Kidney tubule cell (primary cell): ENCODE measurements at regions not wholly inside any gene's neighbourhood (a gene's known extent, or its start where the extent isn't known, plus 50 kb on each side); places are given as distances from the start of the nearest gene placed in this dataset.
A peak's percentile ranks its signal among the peaks of the same experiment; 100 is the strongest.
"Not testable (repeated sequence)": the region's sequence is repeated elsewhere in the genome, so short reads cannot be mapped to it uniquely, and the experiment has no call there.

Experiments
- DNase-seq: peaks from one replicate; pipeline ENCODE4 v3.0.0-alpha.2; 2018; ENCODE audit warnings: low spot score

GRCh38 chr10:48102410-48103146 lies 103.0 kb upstream of the FAM25C start:
- not testable (repeated sequence) for DNase-seq

GRCh38 chr10:48098854-48099253 lies 99.3 kb upstream of the FAM25C start:
- peak; percentile 24 for DNase-seq

GRCh38 chr10:48090706-48091105 lies 91.1 kb upstream of the FAM25C start:
- DNase-seq: not testable (repeated sequence)

- not testable (repeated sequence) for DNase-seq
Observed at GRCh38 chr10:48088087-48088486, 88.5 kb upstream of the FAM25C start.

GRCh38 chr10:48084446-48084845 lies 84.9 kb upstream of the FAM25C start:
- DNase-seq: not testable (repeated sequence)

- DNase-seq: not testable (repeated sequence)
Observed at GRCh38 chr10:48071228-48071627, 71.6 kb upstream of the FAM25C start.

- not testable (repeated sequence) for DNase-seq
Observed at GRCh38 chr10:48063944-48064625, 64.5 kb upstream of the FAM25C start.

- DNase-seq: not testable (repeated sequence)
Observed at GRCh38 chr10:48055395-48055794, 55.8 kb upstream of the FAM25C start.
